HEK293 (cell line): ENCODE measurements at regions not wholly inside any gene's neighbourhood (a gene's known extent, or its start where the extent isn't known, plus 50 kb on each side); places are given as distances from the start of the nearest gene placed in this dataset.

ENCODE experiments used
- ZFP3 ChIP-seq: fragments of 450-650 bp; formaldehyde crosslinking; IDR thresholded peaks from 2 replicates; pipeline ENCODE4 v1.5.1; 2016; ENCODE audit warnings: low read depth, missing biosample characterization, missing genetic modification characterization
- ZNF10 ChIP-seq: fragments of 450-650 bp; formaldehyde crosslinking; IDR thresholded peaks from 2 replicates; pipeline ENCODE4 v1.5.1; 2017; ENCODE audit warnings: missing biosample characterization, missing genetic modification characterization
- ZNF175 ChIP-seq: fragments of 450-650 bp; formaldehyde crosslinking; IDR thresholded peaks from 2 replicates; pipeline ENCODE4 v1.5.1; 2016; ENCODE audit warnings: missing biosample characterization, missing genetic modification characterization
- ZNF510 ChIP-seq: fragments of 450-650 bp; formaldehyde crosslinking; IDR thresholded peaks from 2 replicates; pipeline ENCODE4 v1.5.1; 2018; ENCODE audit warnings: mild to moderate bottlenecking, missing genetic modification characterization, missing biosample characterization; ENCODE audit not compliant: insufficient replicate concordance
- ZNF701 ChIP-seq: fragments of 450-650 bp; formaldehyde crosslinking; IDR thresholded peaks from 2 replicates; pipeline ENCODE4 v1.5.1; 2016; ENCODE audit warnings: missing biosample characterization, missing genetic modification characterization
- TF ChIP-seq, protein P1 (sequence below): fragments of 450-650 bp; formaldehyde crosslinking; IDR thresholded peaks from 2 replicates; pipeline ENCODE4 v1.5.1; 2016; ENCODE audit warnings: missing biosample characterization, missing genetic modification characterization

GRCh38 chr12:91601054-91601453, 418.4 kb upstream of the DCN start:
- TF ChIP-seq, protein P1, sequence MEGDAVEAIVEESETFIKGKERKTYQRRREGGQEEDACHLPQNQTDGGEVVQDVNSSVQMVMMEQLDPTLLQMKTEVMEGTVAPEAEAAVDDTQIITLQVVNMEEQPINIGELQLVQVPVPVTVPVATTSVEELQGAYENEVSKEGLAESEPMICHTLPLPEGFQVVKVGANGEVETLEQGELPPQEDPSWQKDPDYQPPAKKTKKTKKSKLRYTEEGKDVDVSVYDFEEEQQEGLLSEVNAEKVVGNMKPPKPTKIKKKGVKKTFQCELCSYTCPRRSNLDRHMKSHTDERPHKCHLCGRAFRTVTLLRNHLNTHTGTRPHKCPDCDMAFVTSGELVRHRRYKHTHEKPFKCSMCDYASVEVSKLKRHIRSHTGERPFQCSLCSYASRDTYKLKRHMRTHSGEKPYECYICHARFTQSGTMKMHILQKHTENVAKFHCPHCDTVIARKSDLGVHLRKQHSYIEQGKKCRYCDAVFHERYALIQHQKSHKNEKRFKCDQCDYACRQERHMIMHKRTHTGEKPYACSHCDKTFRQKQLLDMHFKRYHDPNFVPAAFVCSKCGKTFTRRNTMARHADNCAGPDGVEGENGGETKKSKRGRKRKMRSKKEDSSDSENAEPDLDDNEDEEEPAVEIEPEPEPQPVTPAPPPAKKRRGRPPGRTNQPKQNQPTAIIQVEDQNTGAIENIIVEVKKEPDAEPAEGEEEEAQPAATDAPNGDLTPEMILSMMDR (tag by site-specific recombination) = no peak
- TF ChIP-seq ZNF701 (tag by site-specific recombination) (no peak), ZFP3 (tag by site-specific recombination) (no peak), ZNF10 (tag by site-specific recombination) (no peak), ZNF510 (tag by site-specific recombination) (no peak), ZNF175 (no peak)
